ENCODE measurements at regions not wholly inside any gene's neighbourhood (a gene's known extent, or its start where the extent isn't known, plus 50 kb on each side); places are given as distances from the start of the nearest gene placed in this dataset.

DNA sequence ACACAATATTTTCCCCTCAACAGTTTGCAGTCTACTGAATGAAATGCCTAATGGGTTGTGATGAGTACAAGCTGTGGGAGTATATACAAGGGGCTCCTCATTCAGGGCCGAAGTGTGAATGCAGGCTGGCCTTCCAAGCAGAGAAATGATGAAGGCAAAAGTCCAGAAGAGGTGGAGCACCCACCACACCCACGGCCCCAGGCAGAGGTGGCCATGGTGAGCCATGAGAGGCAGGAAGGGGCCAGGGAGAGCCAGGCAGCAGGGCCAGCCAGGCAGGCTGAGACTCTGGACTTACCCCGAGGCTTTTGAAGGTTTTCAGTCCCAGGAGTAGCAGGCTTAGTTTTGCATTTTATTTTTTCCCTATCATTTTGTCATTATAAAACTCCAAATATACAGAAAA is 218.1 kb downstream of the AUH start:
- TF ChIP-seq, protein P1, sequence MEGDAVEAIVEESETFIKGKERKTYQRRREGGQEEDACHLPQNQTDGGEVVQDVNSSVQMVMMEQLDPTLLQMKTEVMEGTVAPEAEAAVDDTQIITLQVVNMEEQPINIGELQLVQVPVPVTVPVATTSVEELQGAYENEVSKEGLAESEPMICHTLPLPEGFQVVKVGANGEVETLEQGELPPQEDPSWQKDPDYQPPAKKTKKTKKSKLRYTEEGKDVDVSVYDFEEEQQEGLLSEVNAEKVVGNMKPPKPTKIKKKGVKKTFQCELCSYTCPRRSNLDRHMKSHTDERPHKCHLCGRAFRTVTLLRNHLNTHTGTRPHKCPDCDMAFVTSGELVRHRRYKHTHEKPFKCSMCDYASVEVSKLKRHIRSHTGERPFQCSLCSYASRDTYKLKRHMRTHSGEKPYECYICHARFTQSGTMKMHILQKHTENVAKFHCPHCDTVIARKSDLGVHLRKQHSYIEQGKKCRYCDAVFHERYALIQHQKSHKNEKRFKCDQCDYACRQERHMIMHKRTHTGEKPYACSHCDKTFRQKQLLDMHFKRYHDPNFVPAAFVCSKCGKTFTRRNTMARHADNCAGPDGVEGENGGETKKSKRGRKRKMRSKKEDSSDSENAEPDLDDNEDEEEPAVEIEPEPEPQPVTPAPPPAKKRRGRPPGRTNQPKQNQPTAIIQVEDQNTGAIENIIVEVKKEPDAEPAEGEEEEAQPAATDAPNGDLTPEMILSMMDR (conservative IDR thresholded peaks at IDR 0.05; ENCODE audit: low read depth, low read length), result no peak
- no peak for TF ChIP-seq EZH2 (IDR thresholded peaks at IDR 0.05; ENCODE audit: borderline replicate concordance, low read depth, low read length, poor library complexity, severe bottlenecking)
